ENCODE measurements at regions not wholly inside any gene's neighbourhood (a gene's known extent, or its start where the extent isn't known, plus 50 kb on each side); places are given as distances from the start of the nearest gene placed in this dataset.

DNA sequence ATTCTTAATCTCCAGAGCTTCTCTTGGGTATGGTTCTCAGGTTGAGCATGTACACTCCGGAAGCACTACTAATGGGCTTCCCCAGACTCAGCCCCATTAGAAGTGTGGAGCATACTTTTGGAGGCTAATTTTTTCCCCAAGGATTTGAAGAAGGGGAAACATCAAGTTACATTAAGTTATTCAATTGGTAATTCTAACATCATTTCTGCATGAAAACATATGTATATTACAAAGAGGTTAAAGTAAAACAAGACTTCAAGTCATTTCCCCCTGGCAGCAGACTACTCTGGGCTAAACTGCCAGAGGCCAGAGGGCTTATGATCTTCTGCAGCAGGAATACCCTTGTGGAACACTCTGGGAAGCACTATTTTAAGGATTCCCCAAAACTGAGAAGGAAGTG is 227.7 kb upstream of the STK17B start:
- no peak for DNase-seq (ENCODE audit: low spot score)

DNA sequence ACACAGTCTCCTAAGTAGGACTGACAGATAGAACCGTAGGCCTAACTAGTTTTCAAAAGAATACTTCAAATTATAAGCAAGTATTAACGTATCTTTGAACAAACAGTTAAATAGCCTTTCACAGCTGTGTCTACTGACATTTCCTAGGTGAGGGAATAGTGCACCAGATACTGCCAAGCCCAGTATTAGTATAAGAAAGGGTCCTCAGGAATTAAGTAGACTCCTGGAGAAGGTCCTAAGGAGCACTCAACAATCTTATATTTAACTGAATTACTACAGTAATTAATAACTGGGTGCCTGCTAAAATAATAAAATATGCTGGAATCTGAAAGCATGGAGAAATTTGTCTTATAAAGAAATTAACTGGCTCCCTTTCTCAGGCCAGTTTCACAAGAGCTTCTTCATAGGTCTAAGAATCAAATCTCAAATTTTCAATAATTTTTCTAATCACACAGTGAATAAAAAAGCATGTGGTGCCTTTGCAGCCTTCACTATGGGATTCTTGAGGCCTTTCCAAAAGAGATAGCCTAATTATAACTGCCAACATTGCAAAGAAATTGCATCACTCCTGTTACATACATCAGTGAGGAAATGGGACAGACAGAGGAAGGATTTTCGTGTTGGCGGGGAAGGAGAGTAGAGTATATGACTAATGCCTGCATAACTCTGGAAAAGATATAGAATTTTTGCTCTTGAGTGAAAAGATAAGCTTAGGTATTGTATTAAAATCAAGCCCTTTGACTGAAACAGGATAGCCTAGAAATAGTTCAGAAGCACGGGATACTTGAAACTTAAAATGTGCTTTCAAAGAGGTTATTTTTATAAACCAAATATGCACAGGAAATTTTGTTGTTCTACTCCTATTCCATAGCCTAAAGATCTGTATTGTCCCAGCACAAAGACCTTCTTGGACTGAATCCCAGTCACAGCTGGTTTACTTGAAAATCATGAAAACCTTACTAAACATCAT is 228.6 kb upstream of the STK17B start:
- DNase-seq (ENCODE audit: low spot score) = no peak

DNA sequence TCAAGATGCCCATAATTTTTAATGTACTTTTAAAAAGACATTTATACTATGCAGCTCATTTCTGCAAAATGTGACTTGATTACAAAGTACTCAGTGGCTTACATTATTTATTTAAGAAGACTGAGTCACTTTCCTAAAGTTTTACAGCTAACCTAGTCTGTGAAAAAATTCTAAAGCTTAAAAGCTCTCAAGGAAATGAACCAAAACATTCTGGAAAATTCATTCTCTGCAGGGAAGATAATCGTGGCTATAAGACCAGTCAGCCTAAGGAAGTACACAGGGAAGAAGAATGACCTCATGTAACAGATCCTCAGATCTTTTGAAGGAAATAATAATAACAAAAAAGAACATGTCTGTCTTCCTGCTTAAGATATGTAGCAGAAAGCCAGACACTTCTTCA is 232.1 kb upstream of the STK17B start:
- no peak for DNase-seq (ENCODE audit: low spot score)

DNA sequence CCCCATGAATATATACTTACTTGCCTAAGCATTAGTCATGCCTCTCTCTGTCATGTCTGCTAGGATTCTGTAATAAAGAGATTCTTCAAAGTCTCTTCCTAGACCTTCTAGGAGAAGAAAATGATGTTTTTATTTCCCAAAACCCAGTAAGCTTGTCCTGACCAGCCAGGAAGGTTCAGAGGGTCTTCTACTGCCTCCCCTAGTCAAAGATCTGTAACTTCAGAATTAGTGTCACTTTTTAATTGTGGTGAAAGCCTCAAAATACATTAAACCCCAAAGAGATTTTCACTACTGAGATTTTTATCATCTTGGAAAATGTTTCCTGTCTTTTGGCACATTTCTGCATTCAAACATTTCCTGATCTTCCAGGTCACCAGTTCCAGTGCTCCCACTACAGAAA is 232.9 kb upstream of the STK17B start:
- DNase-seq (ENCODE audit: low spot score) = no peak

DNA sequence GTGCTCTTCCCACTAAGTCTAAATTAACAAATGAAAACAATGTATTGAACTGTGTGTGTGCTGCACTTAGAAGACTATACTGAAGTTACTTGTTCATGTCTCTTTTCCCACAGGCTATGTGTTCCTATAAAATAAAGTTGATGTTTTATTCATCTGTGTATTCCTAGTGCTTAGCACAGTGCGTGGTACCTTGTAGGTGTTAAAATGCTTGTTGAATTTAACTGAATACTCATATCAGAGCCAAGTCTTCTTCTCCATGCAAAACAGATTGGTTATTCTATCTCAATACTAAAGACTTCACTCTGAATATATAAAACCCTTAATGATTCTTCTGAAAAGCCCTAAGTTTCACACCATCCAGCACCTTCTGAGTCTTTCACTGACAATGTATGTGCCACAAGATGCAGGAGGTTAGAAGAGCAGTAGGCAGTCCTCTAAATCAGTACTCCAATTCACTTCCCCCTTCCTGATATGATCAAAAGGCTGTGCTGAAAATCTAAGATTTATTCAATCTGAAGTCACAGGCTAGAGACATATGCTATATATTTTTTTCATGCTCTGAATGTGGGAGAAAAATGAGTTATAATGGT is 231.7 kb upstream of the CCDC150 start:
- DNase-seq (ENCODE audit: low spot score) = no peak

DNA sequence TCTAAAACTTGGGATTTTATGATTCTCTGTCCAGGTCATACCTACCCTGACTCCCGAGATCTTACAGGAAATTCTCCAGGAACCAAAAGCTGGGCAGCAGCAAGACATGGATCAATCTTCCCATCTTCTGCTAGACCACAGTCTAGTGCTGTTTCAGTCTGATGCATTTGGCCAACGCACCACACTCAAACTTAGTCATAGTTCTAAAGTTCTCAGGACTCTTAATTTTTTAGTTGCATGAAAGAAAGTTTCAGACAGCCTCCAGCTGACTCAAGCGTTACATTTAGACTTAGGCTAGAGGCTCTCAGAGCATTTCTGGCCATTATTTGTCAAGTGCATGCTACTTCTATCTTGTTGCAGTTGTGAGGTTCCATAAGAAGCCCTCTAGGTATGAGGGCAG is 230.1 kb upstream of the CCDC150 start:
- DNase-seq (ENCODE audit: low spot score) = no peak

DNA sequence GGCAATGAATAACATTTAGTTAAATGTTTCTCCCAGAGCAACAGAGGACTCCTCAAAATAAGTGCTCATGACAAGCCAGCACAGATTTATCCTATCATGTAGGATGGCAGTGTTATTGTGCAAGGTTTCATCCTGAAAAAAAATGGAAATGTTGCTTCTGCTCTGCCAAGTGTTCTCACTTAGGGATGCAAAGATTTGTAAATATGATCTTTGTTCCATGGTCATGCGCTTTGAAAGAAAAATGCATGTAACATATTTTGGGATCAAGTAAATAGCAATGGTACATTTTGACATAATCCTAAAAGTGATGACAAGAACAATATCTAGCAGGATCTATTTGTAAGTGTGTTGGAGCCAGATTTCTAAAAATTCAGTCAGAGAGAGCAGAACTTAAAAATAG is 229.5 kb upstream of the CCDC150 start:
- DNase-seq (ENCODE audit: low spot score) = no peak

DNA sequence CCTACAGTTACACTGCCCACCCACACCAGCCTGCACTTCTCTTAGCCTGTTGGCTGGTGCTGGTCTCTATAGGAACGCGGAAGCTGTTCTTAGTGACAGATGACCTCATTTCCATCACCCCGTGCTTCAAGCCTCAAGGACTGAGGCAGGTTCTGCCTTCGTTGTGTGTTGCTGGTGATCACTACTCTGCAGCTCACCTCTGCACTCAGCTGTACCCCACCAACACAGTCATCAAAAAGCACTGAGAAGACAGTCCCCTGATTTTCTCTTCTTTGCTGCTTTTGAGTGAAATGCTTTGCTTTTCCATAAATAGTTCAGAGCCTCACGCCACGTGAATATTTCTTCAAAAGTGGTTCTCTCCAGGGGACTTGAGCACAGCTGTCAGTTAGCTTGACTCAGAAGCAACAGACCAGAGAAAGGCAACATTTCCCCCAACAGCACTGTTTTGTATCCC is 225.7 kb upstream of the CCDC150 start:
- no peak for DNase-seq (ENCODE audit: low spot score)

DNA sequence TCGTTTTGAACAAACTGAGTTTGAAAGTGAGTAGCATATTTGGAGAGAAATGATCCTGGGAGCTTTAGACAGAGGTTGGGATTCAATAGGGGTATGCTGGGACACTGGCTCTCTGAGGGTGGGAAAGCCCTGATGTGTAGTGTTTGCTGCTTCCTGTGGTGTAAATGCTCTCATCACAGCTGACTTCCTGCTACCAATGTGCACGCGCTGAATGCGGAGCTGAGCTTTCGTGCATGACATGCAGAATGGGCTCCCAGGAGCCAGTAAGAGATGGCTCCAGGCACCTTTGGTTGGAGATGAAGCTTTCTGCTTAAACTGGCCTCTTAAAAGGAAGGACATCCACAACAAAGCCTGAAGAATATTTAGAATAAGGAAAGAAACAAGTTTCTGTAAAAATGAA is 224.1 kb upstream of the CCDC150 start:
- no peak for DNase-seq (ENCODE audit: low spot score)

DNA sequence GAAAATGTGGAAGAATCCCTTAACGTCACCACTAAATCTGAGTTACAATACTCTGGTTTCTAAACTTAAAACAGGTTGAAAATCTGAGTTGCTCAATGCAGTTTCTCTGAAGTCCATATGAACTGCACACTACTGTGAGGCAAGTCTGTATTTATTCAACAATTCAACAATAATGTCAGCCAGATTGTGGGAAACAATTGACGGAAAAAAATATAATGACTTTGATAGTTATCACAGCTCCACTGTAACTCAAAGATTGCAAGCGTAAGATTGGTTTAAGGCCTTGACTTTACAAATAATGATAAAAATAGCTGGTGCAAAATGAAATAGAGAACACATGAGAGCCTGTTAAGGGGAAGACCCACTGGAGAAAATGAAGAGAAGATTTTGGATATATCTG is 219.4 kb upstream of the CCDC150 start:
- no peak for DNase-seq (ENCODE audit: low spot score)

DNA sequence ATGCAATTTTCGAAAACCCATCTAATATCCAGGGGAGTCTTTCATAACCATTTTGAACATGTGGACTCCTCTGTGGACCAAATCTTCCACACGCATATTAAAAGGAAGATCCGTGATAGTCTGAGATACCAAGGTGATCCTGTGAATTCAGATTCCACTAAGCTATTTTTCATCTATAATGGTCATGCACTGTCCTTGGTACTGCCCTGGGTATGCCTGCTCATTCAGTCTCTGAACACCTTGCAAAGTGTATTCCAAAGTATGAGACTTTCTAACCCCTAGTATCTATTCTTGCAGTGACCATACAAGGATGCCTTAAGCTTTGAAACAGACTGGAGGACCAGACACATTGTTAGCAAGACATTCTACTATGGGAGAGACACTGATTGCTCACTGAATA is 217.6 kb upstream of the CCDC150 start:
- DNase-seq (ENCODE audit: low spot score) = no peak

DNA sequence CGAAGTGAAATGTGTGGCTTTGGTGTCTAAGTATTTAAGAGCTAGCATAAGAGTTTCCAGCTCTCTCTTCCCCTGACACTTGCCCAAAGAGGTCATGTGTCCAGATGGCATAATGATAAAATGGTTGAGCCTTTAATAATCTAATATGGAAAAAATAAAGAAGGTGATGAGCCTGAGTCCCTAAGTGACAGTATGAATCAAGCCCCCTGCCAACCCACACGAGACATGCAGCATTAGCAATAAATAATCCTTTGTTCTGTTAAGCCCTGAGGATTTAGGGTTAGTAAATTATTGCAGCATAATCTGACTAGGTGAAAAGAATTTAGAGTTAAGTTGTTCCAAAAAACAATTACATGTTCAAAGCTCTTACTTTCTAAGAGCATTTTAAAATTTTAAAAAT is 217.2 kb upstream of the CCDC150 start:
- no peak for DNase-seq (ENCODE audit: low spot score)

DNA sequence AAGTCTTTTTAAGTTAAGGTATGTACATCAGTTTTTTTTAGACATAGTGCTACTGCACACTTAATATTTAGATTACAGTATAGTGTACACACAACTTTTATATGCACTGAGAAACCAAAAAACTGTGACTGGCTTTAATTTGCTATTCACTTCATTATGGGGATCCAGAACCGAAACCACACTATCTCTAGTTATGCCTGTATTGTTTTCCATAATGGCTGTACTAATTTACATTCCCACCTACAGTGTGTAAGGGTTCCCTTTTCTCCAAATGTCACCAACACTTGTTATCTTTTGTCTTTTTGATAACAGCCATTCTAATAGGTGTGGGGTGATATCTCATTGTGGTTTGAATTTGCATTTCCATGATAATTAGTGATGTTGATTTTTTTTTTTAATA is 213.4 kb upstream of the CCDC150 start:
- DNase-seq (ENCODE audit: low spot score) = no peak

DNA sequence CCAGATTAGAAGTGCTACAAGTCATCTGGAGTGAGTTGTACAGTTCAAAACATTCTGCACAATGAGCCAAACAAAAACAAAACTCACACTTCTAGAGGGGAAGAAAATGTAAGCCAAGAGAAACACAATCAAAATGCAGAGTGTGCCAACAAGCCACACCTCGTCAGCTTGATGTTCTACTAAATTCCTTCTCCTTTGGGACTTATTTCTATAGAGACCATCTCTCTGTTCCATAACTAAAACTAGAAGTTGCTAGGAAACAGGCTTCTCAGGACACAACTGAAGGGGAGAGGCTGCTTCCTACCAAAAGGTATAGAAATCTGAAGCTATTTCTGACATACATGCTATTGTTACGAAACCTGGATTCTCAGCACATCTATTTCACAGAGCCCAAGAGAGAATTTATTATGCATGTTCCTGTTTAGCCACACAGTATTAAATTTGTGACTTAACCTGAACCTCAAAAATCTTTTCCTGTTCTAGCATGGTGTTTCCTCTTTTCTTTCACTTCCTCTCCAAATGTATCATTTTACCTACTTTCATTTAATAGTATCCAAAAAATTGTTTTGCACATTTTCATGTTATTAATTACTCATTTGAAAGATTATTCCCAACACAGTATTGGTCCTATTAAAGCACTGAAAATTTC is 211.4 kb upstream of the CCDC150 start:
- no peak for DNase-seq (ENCODE audit: low spot score)

DNA sequence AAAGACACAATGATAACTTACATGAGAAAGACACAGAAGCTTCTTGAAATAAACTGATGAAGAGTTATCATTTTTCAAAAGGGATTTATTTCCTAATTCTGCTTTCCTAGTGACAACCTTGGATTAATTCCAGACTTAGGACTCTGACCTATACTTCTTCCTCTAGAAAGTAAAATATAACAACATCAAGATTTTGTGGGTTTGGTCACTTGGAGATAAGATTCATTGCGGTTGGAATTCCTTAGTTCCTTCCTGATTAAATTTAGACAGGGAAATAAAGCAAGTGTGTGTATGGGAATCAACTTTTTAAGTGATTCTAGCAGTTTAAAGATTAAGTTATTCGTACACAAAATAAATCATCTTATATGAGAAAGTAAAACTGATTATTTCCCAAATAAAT is 208.4 kb upstream of the CCDC150 start:
- DNase-seq (ENCODE audit: low spot score) = no peak

DNA sequence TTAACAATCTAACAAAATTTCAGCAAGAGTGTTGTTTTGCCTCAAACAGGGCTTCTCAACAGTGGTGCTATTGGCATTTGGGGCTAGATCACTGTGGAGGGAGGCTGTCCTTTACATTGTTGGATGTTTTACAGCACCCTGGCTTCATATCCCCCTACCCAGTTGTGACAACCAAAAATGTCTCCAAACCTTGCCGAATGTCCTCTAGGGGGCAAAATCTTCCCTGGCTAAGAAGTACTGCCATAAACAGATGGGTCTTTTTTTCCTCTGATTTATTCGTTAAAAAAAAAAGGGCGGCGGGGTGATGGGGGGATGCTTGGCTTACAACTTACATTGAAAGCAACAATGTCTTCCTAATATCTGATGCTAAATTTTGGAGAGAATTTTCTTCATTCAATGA is 207.6 kb upstream of the CCDC150 start:
- DNase-seq (ENCODE audit: low spot score) = no peak

DNA sequence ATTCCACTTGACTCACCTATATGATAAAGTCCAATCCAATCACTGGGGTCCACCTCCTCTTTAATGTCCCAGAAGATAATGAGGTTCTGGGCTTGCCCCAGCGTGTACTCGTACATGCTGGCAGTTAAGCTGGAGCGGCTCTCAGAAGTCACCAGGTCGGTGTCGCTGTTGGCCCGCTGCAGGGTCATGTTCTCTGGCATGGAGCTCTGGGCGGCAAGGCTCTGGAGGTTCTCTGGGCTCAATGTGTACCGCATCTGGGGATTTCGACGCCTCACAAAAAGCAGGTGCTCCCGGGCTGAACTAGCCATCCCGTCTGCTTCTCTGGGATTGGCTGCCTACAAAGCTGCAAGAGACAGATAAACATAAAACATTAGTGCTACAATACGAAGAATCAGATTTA is 206.4 kb upstream of the CCDC150 start:
- DNase-seq (ENCODE audit: low spot score) = no peak

DNA sequence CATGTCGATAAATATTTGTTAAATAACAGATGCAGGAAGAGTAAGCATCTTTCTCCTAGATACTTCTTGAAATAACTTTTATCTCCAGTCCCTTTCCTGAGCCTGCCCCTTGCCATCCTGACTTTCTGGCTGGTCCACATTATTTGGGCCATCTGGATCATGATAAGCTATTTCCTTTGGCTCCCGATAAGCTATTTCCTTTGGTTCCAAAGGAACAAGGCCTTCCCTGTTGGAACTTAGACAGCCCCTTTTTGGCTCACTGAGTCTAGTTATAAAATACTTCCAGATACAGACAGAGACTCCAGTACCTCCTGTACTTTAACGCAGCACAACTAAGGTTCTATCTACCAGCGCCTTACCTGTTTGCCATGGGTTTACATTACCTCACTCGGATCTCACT is 205.3 kb upstream of the CCDC150 start:
- no peak for DNase-seq (ENCODE audit: low spot score)

DNA sequence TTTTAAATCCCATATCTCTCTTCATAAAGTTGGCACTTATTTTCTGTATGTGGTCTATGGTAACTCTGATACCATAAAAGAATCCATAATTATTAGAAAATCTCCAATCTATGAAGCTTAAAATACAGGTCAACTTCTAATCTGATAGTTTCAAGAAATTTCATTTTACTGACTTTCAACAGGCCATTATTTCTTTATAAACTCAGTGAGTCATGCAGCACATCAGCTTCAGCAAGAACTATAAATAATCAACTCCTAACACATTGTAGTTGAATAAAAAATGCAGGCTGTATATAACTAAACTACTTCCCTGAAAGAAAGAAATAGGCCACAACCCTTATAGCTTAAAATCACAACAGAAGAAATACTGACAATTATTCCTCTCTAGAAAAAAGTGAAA is 204.3 kb upstream of the CCDC150 start:
- no peak for DNase-seq (ENCODE audit: low spot score)

DNA sequence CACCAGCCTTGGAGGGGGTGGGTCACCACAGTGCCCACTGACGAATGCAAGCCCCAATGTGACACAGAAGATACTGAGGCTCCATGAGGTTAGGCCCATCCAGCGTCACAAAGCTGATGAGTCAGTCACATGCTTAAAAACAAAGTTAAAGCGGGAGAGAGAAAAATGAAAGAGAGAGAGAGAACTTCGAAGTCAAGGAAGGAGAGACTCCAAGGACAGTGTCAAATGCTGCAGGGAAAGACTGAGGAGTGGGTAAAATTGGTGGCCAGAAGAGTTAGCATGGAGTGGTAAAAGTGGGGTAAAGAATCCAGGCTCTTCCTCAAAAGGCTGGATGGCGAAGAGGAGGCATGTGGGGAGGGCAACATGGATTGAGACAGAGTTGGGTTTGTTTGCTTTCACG is 201.9 kb upstream of the CCDC150 start:
- no peak for DNase-seq (ENCODE audit: low spot score)

DNA sequence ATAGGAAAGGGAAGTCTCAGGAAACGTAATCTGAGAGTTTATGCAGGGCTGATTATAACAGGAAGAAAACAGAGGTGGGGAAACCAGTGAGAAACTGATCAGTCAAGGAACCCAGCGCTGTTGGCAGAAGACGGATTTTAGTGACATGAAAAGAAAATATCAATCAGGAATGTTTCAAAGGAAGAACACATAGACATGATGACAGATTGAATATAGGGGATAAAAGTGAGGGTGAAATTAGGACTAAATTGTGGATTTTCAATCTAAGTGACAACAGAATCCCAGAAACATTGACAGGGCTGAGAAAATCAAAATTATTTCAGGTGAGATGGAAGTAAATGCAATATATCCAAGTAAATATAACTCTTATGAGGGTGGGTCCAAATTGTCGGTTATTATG is 199.8 kb upstream of the CCDC150 start:
- DNase-seq (ENCODE audit: low spot score) = no peak

DNA sequence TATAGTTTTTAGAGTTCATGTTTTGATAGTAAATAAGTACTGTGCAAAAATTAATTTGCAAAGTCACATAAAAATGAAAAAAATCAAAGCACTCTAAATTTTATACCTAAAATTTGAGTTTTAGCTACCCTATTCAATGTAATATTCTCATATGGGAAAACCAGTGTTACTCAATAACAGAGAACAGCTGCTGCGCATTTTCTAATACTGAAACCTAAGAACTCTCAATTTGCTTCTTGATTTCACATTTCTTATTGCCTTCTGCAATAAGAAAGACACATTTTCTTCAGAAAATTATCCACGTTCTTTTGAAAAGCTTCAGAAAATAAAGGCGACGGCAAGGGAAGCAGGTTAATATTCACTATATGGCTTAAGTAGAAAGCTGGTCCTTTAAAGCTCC is 199.1 kb upstream of the CCDC150 start:
- DNase-seq (ENCODE audit: low spot score) = no peak

DNA sequence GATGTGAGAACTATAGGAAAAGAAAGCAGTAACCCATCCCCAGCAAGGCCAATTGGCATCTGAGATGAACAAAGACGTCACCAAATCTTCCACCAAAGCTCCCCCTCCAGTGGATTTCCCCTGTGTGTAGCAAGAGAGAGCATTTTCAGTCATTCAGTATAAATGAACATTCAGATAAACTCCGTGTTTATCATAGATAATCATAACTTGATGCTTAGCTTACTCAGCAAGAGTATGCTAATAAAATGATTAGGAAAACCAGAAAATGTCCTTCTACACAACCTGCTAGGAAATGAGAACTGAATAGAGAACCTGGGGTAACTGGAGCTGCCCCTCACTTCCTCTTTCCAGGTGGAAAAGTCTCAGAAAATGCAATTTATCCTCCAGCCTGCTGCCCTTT is 198.0 kb upstream of the CCDC150 start:
- DNase-seq (ENCODE audit: low spot score) = no peak
